Gastrocnemius medialis (tissue), 4 donors: ENCODE measurements at regions not wholly inside any gene's neighbourhood (a gene's known extent, or its start where the extent isn't known, plus 50 kb on each side); places are given as distances from the start of the nearest gene placed in this dataset.
A peak's percentile ranks its signal among the peaks of the same experiment; 100 is the strongest.
"Not testable (repeated sequence)": the region's sequence is repeated elsewhere in the genome, so short reads cannot be mapped to it uniquely, and the experiment has no call there.

ENCODE experiments used
- ATAC-seq, 2 donors: fragments of 150-250 bp; one replicate each; pipeline ENCODE4 v1.9.1; 2016
- DNase-seq, 2 donors: peaks; one replicate each; pipeline ENCODE4 v3.0.0-alpha.2; 2019
- H3K27ac ChIP-seq, 4 donors: fragments of 200-600 bp; sonication (generic); 1 replicate in 1 of 4; 2 replicates in 3 of 4; pipeline ENCODE4 v1.5.1; 2016 to 2018; ENCODE audit warnings: mild to moderate bottlenecking in 2 of 4, moderate library complexity in 1 of 4
- H3K27me3 ChIP-seq, 3 donors: fragments of 200-600 bp; sonication (generic) in 2 of 3; 1 replicate in 1 of 3; 2 replicates in 2 of 3; pipeline versions ENCODE4 v1.5.1 to v1.6.0; 2016 to 2019; ENCODE audit warnings: mild to moderate bottlenecking in 1 of 3, moderate library complexity in 1 of 3
- H3K36me3 ChIP-seq, 2 donors: fragments of 200-600 bp; sonication (generic) in 1 of 2; one replicate each; pipeline ENCODE4 v1.5.1; 2017 to 2018
- H3K4me1 ChIP-seq, 2 donors: fragments of 200-600 bp; sonication (generic) in 1 of 2; one replicate each; pipeline ENCODE4 v1.5.1; 2016 to 2017; ENCODE audit warnings: mild to moderate bottlenecking in 2 of 2
- H3K4me3 ChIP-seq, 4 donors: fragments of 200-600 bp; sonication (generic) in 3 of 4; 1 replicate in 1 of 4; 2 replicates in 3 of 4; pipeline ENCODE4 v1.5.1; 2016 to 2019; ENCODE audit warnings: mild to moderate bottlenecking in 2 of 4
- H3K9me3 ChIP-seq, 3 donors: fragments of 200-600 bp; sonication (generic) in 2 of 3; 1 replicate in 1 of 3; 2 replicates in 2 of 3; pipeline ENCODE4 v1.5.1; 2016 to 2019
- POLR2A ChIP-seq, 2 donors: fragments of 450-650 bp; IDR thresholded peaks; one replicate each; pipeline ENCODE4 v1.6.1; 2017; ENCODE audit warnings: antibody characterized with exemption in 2 of 2, mild to moderate bottlenecking in 2 of 2, moderate library complexity in 2 of 2
- in situ Hi-C, 4 donors: fragments of 200-750 bp; cut with MboI; loops; one replicate each; pipeline versions ENCODE4 v1.15.0 to v1.8.0; 2017; ENCODE audit warnings: low sequenced_read_pairs in 4 of 4
- intact Hi-C: fragments of 100-400 bp; cut with DNase I; formaldehyde crosslinking; loops from one replicate; pipeline ENCODE4 v1.15.1; 2023; ENCODE audit warnings: low total_unique reads
- TF ChIP-seq, protein P1 (sequence below), 5 experiments: fragments of 450-650 bp in 3 of 5; fragments of 200-600 bp in 2 of 5; sonication (generic) in 2 of 5; IDR thresholded peaks in 4 of 5; conservative IDR thresholded peaks in 1 of 5; 1 replicate in 4 of 5; 2 replicates in 1 of 5; pipeline ENCODE4 v1.5.1; 2016 to 2019; ENCODE audit warnings: antibody characterized with exemption in 5 of 5, mild to moderate bottlenecking in 3 of 5, moderate library complexity in 3 of 5

DNA sequence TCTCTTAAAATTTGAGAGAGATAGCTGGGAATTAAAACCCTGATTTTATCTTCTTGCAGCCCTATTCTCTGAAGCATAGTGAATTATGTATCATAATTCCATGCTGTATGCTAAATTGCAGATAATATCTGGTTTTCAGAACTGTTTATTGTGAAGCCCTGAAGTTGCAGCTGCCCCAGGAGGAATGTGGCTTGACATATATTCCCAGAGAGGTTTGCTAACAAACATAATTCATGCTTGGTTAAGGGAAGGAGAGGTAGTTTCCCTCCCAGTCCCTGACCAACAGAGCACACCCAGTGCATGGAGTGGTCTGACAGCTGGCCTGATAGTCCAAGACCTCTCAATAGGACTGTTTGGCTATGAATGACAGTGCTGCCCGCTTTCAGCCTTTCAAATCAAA lies 500.6 kb upstream of the MIR17HG start:
- Histone ChIP-seq H3K27ac (no peak overlapping the region), H3K36me3 (no peaks in the 10 kb centered on the region), H3K9me3 (no peaks in the 10 kb centered on the region), H3K4me3 (no peak overlapping the region), H3K4me1 (no peaks in the 10 kb centered on the region), H3K27me3 (no peaks in the 10 kb centered on the region)
- intact Hi-C loops (no loop called here), in situ Hi-C loops (no loop called here)
- TF ChIP-seq, protein P1, sequence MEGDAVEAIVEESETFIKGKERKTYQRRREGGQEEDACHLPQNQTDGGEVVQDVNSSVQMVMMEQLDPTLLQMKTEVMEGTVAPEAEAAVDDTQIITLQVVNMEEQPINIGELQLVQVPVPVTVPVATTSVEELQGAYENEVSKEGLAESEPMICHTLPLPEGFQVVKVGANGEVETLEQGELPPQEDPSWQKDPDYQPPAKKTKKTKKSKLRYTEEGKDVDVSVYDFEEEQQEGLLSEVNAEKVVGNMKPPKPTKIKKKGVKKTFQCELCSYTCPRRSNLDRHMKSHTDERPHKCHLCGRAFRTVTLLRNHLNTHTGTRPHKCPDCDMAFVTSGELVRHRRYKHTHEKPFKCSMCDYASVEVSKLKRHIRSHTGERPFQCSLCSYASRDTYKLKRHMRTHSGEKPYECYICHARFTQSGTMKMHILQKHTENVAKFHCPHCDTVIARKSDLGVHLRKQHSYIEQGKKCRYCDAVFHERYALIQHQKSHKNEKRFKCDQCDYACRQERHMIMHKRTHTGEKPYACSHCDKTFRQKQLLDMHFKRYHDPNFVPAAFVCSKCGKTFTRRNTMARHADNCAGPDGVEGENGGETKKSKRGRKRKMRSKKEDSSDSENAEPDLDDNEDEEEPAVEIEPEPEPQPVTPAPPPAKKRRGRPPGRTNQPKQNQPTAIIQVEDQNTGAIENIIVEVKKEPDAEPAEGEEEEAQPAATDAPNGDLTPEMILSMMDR (IDR thresholded peaks at IDR 0.05 in 4 of 5, conservative IDR thresholded peaks at IDR 0.05 in 1 of 5) = no peak
- TF ChIP-seq POLR2A (IDR thresholded peaks at IDR 0.05) = no peak
- DNase-seq (no peak), ATAC-seq (no peak)

DNA sequence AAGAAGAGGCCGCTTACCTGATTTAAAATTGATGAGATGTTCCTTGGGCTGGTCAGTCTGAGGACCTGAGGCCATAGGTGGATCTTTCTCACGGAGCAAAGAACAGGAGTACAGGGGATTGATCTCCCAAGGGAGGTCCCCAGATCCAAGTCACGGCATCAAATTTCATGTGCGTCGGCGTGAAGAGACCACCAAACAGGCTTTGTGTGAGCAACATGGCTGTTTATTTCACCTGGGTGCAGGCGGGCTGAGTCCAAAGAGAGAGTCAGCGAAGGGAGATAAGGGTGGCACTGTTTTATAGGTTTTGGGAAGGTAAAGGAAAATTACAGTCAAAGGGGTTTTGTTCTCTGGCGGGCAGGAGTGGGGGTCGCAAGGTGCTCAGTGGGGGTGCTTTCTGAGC lies 493.8 kb upstream of the MIR17HG start:
- H3K27me3 ChIP-seq, DNase-seq, H3K4me1 ChIP-seq, ATAC-seq, H3K27ac ChIP-seq, H3K4me3 ChIP-seq, H3K9me3 ChIP-seq, in situ Hi-C loops, H3K36me3 ChIP-seq, intact Hi-C loops: not testable (repeated sequence)

DNA sequence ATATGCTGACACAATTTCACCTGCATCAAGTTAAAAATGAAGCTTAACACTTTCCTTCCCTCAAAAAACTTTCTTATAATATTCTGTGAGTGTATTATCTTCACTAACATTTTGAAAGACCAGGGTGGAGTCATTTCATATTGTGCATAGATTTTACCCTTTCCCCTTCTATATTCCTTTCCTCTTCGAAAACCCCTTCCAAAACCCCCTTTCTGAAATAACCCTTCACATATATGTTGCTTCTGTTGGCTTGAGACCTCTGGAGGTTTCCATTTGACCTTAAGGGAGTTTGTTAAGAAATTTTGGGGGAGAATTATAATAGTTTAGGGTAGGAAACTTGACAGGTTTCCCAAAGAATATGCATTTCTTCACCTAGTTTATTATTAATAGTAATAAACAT lies 489.6 kb upstream of the MIR17HG start:
- no peaks in the 10 kb centered on the region for H3K27me3 ChIP-seq
- intact Hi-C loops = no loop called here
- no peaks in the 10 kb centered on the region for H3K36me3 ChIP-seq
- H3K9me3 ChIP-seq = no peaks in the 10 kb centered on the region
- no peak overlapping the region for H3K4me3 ChIP-seq
- no peaks in the 10 kb centered on the region for H3K4me1 ChIP-seq
- no peak overlapping the region for H3K27ac ChIP-seq
- in situ Hi-C loops = no loop called here
- DNase-seq = no peak
- TF ChIP-seq, protein P1 (IDR thresholded peaks at IDR 0.05 in 4 of 5, conservative IDR thresholded peaks at IDR 0.05 in 1 of 5) = no peak
- TF ChIP-seq POLR2A (IDR thresholded peaks at IDR 0.05) = no peak
- ATAC-seq = no peak

DNA sequence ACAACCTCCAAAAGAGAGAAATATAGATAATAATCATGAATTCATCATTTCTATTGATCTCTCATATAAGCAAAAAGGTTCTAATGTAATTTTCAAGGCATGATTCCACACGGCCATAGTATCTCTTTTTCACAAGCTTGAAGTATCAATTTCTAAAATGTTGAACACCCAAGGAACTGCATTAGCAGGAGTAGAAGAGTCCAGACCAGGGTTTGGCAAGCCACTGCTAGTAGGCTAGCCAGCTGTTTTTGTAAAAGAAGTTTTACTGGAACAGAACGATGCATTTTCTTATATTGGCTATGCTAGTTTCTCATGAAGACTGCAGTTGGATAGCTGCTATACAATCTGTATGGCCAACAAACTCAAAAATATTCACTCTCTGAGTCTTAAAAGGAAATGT lies 481.5 kb upstream of the MIR17HG start:
- Histone ChIP-seq H3K36me3 (no peaks in the 10 kb centered on the region), H3K9me3 (no peaks in the 10 kb centered on the region), H3K4me1 (no peaks in the 10 kb centered on the region), H3K27me3 (no peaks in the 10 kb centered on the region), H3K27ac (no peak overlapping the region), H3K4me3 (no peak overlapping the region)
- TF ChIP-seq, protein P1 (IDR thresholded peaks at IDR 0.05 in 4 of 5, conservative IDR thresholded peaks at IDR 0.05 in 1 of 5) = no peak
- in situ Hi-C loops = no loop called here
- ATAC-seq (no peak), DNase-seq (no peak)
- intact Hi-C loops = no loop called here

DNA sequence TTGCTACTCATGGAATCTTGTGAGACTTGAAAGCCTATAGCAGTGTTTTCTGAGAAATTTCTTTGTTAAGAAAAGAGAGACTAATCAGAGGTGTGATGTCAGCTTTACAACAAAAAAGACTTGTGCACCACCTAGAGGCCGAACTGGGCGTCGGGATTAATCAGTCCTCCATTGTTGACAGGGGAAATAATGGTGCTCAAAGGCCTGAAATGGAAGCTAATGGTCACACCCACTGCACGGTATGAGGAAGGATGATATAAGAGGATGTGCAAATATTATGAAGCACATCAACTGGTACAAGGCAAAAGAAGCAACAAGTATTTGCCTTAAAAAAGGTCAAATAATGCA lies 480.2 kb upstream of the MIR17HG start:
- DNase-seq = peak in 1 of 2 donors; percentile 5
- Histone ChIP-seq H3K9me3 (no peaks in the 10 kb centered on the region), H3K27me3 (no peaks in the 10 kb centered on the region), H3K4me3 (no peak overlapping the region), H3K36me3 (no peaks in the 10 kb centered on the region), H3K4me1 (no peaks in the 10 kb centered on the region), H3K27ac (no peak overlapping the region)
- ATAC-seq = no peak
- in situ Hi-C loops (no loop called here), intact Hi-C loops (no loop called here)
- TF ChIP-seq POLR2A (IDR thresholded peaks at IDR 0.05) = no peak
- TF ChIP-seq, protein P1 (IDR thresholded peaks at IDR 0.05 in 4 of 5, conservative IDR thresholded peaks at IDR 0.05 in 1 of 5) = no peak
